Type B pancreatic cell (in vitro differentiated cells): ENCODE measurements at regions not wholly inside any gene's neighbourhood (a gene's known extent, or its start where the extent isn't known, plus 50 kb on each side); places are given as distances from the start of the nearest gene placed in this dataset.
A peak's percentile ranks its signal among the peaks of the same experiment; 100 is the strongest.

Experiments used
- DNase-seq: peaks from one replicate; pipeline ENCODE4 v3.0.0; 2021; ENCODE audit warnings: mixed read lengths; ENCODE audit not compliant: unreplicated experiment; ENCODE audit errors: extremely low spot score
- H3K27ac Mint-ChIP-seq: 2 replicates; pipeline ENCODE4 v1.8.0; 2021; ENCODE audit warnings: mild to moderate bottlenecking, mixed read lengths
- H3K27me3 Mint-ChIP-seq: 2 replicates; pipeline ENCODE4 v1.8.0; 2021; ENCODE audit warnings: mixed read lengths
- H3K36me3 Mint-ChIP-seq: 2 replicates; pipeline ENCODE4 v1.8.0; 2021; ENCODE audit warnings: mixed read lengths
- H3K4me1 Mint-ChIP-seq: one replicate; pipeline ENCODE4 v1.8.0; 2021; ENCODE audit warnings: mixed read lengths; ENCODE audit not compliant: unreplicated experiment
- H3K4me3 Mint-ChIP-seq: 2 replicates; pipeline ENCODE4 v1.8.0; 2021; ENCODE audit warnings: mild to moderate bottlenecking, mixed read lengths
- H3K9me3 Mint-ChIP-seq: 2 replicates; pipeline ENCODE4 v1.8.0; 2021; ENCODE audit warnings: mixed read lengths
- TF ChIP-seq, protein P1 (sequence below): fragments of 200-600 bp; sonication (generic); conservative IDR thresholded peaks from 2 replicates; pipeline ENCODE4 v1.5.0; 2021; ENCODE audit warnings: antibody characterized with exemption, mild to moderate bottlenecking

DNA sequence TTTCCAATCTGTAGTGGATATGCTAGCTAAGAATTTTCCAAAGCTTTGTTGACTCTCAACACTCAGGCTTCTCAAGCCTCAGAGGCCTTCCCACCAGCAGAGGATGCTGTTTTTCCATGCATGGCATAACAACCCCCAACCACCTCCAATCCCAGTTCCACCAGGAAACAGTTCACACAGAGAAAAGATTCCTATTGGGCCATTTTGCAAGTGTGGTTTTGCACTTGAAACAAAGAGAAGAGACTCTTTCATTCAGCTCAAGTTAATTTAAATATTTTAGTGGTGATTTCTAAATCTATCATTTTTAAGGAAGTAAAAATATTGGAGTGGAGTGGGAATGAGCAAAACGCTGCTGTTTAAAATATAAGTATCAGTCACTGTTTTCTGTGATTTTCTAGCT is 105.6 kb upstream of the COL1A2 start:
- no peaks in the 10 kb centered on the region for H3K36me3 Mint-ChIP-seq
- DNase-seq: peak; percentile 77
- TF ChIP-seq, protein P1, sequence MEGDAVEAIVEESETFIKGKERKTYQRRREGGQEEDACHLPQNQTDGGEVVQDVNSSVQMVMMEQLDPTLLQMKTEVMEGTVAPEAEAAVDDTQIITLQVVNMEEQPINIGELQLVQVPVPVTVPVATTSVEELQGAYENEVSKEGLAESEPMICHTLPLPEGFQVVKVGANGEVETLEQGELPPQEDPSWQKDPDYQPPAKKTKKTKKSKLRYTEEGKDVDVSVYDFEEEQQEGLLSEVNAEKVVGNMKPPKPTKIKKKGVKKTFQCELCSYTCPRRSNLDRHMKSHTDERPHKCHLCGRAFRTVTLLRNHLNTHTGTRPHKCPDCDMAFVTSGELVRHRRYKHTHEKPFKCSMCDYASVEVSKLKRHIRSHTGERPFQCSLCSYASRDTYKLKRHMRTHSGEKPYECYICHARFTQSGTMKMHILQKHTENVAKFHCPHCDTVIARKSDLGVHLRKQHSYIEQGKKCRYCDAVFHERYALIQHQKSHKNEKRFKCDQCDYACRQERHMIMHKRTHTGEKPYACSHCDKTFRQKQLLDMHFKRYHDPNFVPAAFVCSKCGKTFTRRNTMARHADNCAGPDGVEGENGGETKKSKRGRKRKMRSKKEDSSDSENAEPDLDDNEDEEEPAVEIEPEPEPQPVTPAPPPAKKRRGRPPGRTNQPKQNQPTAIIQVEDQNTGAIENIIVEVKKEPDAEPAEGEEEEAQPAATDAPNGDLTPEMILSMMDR: peak; percentile 91
- H3K9me3 Mint-ChIP-seq: no peaks in the 10 kb centered on the region
- H3K27me3 Mint-ChIP-seq: peaks cover 9% of the 10 kb centered on the region
- H3K4me1 Mint-ChIP-seq: peaks cover 21% of the 10 kb centered on the region
- H3K4me3 Mint-ChIP-seq: peak overlapping the region; percentile 19
- peak overlapping the region; percentile 46 for H3K27ac Mint-ChIP-seq

DNA sequence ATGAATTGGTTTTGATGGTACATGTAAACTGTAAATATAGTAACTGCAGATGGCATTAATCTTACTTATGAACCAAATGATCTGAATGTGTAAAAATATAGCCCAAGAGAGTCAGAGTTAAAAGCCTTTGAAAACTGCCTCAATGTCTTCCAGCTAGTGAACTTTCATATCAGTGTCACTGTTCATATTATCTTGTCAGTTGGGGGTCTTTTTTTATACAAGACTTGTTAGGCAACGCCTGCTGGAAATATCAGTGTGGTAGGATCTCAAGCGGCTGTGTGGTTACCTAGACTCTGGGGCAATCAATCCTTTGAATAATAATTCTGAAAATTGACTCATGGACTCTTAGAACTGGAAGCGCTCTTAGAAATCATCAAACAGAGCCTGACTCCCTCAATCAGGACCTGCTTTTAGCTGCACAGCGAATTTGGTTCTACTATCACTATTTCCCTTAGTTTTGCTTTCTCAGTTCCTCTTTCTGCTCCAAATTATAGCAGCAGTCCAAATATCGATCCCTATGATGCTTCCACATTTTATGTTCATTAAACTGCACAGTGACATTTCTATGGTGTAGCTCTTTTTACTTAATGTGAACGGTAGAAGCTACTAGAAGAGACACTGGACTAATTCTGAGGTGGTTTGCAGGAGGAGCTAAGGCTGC is 100.1 kb upstream of the COL1A2 start:
- Mint-ChIP-seq H3K4me3 (no peak overlapping the region), H3K4me1 (peaks cover 36% of the 10 kb centered on the region), H3K36me3 (no peaks in the 10 kb centered on the region), H3K9me3 (no peaks in the 10 kb centered on the region), H3K27me3 (peaks cover 5% of the 10 kb centered on the region), H3K27ac (no peak overlapping the region)
- DNase-seq: no peak
- TF ChIP-seq, protein P1: no peak

DNA sequence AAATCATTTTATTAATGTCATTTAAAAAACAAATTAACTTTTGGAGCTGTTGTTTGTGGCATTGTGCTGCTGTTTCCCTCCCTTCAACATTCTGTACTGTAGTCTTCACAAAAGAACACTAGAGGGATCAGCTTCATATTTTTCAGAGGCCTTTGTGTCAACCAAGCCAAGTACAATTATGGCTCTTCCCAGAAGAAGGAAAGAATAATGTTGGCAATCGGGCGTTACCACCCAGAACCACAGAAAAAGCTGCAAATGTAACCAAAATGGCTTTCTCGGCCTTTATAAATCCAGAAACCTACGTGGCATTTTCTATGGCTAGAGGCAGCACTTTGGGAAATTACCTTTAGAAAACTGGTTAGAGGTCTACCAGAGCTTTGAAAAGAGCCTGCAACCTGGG is 98.8 kb upstream of the COL1A2 start:
- no peak overlapping the region for H3K27ac Mint-ChIP-seq
- peaks cover 40% of the 10 kb centered on the region for H3K4me1 Mint-ChIP-seq
- H3K27me3 Mint-ChIP-seq: peaks cover 5% of the 10 kb centered on the region
- no peaks in the 10 kb centered on the region for H3K9me3 Mint-ChIP-seq
- H3K36me3 Mint-ChIP-seq: no peaks in the 10 kb centered on the region
- no peak for DNase-seq
- TF ChIP-seq, protein P1: peak; percentile 63
- no peak overlapping the region for H3K4me3 Mint-ChIP-seq

DNA sequence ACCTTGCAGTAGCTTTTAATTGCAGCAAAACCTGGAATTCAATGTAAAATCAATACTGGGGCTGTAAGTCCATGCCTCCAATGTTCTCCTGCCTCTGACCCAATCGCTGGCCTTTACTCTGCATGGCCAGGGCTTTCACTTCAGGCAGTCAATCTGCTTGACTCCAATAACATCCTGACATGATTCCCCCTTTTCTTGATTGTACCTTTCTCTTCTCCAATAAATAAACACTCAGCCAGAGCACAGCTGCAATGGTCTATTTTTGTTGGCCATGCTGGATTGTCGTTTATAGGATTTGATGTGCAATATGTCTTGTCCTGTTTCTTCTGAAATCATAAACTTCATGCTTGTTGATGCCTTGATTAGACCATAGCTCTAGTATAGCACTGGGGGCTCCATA is 97.8 kb upstream of the COL1A2 start:
- Mint-ChIP-seq H3K9me3 (no peaks in the 10 kb centered on the region), H3K4me3 (no peak overlapping the region), H3K27ac (no peak overlapping the region)

GRCh38 chr7:94297397-94297838 is 97.3 kb upstream of the COL1A2 start:
- no peaks in the 10 kb centered on the region for H3K27me3 Mint-ChIP-seq

More for the DNA sequence above, 97.8 kb upstream of the COL1A2 start:
- Mint-ChIP-seq H3K4me1 (peaks cover 48% of the 10 kb centered on the region), H3K27me3 (peaks cover 1% of the 10 kb centered on the region), H3K36me3 (no peaks in the 10 kb centered on the region)
- no peak for DNase-seq
- TF ChIP-seq, protein P1: no peak

More at GRCh38 chr7:94297397-94297838, 97.3 kb upstream of the COL1A2 start:
- TF ChIP-seq, protein P1: no peak
- DNase-seq: no peak
- Mint-ChIP-seq H3K27ac (no peak overlapping the region), H3K9me3 (no peaks in the 10 kb centered on the region), H3K4me1 (peaks cover 49% of the 10 kb centered on the region), H3K4me3 (no peak overlapping the region), H3K36me3 (no peaks in the 10 kb centered on the region)
